ENCODE measurements at regions not wholly inside any gene's neighbourhood (a gene's known extent, or its start where the extent isn't known, plus 50 kb on each side); places are given as distances from the start of the nearest gene placed in this dataset.

DNA sequence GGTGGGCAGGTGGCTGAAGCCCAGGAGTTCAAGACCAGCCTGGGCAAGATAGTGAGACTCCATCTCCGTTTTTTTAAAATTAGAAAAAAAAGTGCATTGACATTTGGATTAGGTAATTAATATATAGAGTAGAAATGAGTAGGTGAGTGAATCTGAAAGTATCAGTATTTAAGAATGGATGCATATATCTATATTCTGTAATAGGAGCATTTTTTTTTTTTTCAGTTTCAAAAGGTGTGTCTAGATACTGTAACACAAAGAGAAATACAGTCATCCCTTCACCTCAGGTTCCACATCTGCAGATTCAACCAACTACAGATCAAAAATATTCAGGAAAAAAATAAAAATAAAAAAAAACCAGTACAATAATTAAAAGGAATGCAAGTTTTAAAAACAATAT lies 50.8 kb downstream of the RBM27 start:
- DNase-seq = no peak

DNA sequence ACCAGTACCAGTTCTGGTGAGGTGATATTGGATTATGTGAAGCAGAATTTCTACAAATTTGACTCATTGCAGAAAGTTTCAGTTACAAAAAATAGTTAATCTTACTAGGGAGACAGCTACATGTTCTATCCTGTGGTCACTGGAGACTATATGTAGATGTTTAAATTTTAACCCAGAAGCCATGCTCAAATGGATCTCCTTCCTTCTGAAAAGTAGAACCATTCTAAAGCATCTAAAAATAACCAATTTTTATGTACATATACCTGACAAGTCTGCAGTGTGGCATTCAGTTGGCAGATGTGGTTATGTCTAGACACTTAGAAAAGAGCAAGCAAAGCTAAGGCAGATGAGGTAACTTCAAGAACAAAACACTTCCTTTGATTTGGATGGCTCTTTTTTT lies 65.5 kb upstream of the POU4F3 start:
- no peak for DNase-seq

DNA sequence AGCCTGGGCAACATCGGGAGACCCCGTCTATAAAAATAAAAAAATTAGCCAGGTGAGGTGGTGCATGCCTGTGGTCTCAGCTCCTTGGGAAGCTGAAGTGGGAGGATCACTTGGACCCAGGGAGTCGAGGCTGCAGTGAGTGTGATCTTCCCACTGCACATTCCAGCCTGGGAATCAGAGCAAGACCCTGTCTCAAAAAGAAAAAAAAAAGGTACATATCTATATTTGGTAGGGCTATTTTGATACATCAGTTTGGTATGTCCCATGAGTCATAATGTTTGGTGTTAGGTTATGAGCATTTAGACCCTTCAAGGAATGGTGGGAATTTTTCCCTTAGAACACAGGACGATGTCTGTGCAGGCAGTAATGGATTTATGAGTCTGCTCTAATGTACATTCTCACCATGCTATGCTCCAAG lies 55.3 kb upstream of the POU4F3 start:
- peak; percentile 10 for DNase-seq

DNA sequence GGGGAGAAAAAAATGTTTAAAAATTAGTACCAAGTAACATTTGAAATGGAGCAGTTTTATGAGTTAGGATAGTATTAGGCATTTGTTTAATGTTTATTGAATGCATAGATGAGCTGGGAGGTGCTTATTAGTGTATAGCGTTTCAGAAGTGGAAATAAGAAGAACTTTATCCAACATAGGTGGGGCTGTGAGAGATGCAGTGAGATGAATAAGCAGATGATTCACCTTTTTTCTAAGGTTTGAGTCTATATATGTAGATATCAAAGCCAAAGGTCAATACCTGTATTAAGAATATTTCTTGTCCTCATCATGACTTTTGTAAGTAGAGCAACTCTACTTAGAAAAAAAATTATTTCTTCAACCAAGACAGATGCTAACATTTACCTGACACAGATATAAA lies 54.6 kb upstream of the POU4F3 start:
- DNase-seq = no peak
